Activated CD4-positive, alpha-beta T cell treated with anti-CD3 and anti-CD28 coated beads, Interleukin-2, amount 10 ng/mL, durations not matched to agents 7 days and 5 days (primary cell): ENCODE measurements at regions not wholly inside any gene's neighbourhood (a gene's known extent, or its start where the extent isn't known, plus 50 kb on each side); places are given as distances from the start of the nearest gene placed in this dataset.

Source experiments
- CTCF ChIA-PET: fragments of 350-600 bp; sonication (Branson Sonifier 250); formaldehyde crosslinking; loops from one replicate; lab custom pipeline; 2021; ENCODE audit warnings: antibody characterized with exemption; lab: Charles Lee
- POLR2A ChIA-PET: fragments of 350-600 bp; sonication (Branson Sonifier 250); formaldehyde crosslinking; loops from one replicate; lab custom pipeline; 2021; ENCODE audit warnings: antibody characterized with exemption; lab: Charles Lee
- DNase-seq: peaks from one replicate; pipeline ENCODE4 v3.0.0-alpha.2; 2020
- H3K27ac Mint-ChIP-seq: one replicate; pipeline ENCODE4 v1.8.0; 2021; ENCODE audit warnings: mild to moderate bottlenecking, moderate library complexity, mixed read lengths
- H3K27me3 Mint-ChIP-seq: one replicate; pipeline ENCODE4 v1.8.0; 2021; ENCODE audit warnings: mixed read lengths
- H3K36me3 Mint-ChIP-seq: one replicate; pipeline ENCODE4 v1.8.0; 2021; ENCODE audit warnings: low read depth, mixed read lengths
- H3K4me1 Mint-ChIP-seq: one replicate; pipeline ENCODE4 v1.8.0; 2021; ENCODE audit warnings: mixed read lengths
- H3K4me3 Mint-ChIP-seq: one replicate; pipeline ENCODE4 v1.8.0; 2021; ENCODE audit warnings: mild to moderate bottlenecking, moderate library complexity, mixed read lengths
- H3K9me3 Mint-ChIP-seq: one replicate; pipeline ENCODE4 v1.8.0; 2021; ENCODE audit warnings: mixed read lengths

DNA sequence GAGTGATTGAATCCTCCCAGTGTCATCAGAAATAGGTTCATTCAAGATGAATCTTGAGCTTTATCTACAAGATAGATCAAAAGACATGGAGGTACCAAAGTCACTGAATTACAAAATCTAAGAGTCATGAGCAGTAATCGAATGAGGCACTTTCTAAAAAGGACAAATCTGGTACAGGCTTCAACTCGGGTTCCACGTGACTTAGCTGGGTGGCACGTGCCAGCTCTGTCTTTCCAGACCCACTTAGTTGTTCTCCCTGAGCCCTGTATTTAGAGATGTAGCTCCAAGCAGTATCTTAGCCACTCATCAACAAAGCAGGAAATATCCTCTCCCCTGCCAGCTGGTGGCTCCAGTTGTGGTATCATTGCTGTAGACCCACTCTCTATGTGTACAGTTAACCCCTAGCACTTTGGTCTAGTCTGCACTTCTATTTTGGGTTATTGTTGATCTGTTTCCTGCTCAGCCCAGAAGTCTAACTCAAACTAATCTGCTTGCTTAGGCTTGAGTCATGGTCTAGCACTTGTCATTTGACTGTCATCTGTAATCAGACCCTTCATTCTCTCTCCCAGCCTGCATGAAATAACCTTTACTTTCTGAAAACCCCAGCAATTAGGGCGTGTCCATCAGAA lies 528.7 kb downstream of the ETS1 start:
- Mint-ChIP-seq H3K27me3 (no peaks in the 10 kb centered on the region), H3K4me1 (peaks cover 24% of the 10 kb centered on the region), H3K27ac (no peak overlapping the region), H3K4me3 (no peak overlapping the region), H3K36me3 (peaks cover 1% of the 10 kb centered on the region), H3K9me3 (peaks cover 4% of the 10 kb centered on the region)
- ChIA-PET POLR2A (no interaction called here), CTCF (interaction anchor here (1.0 to 1.3 kb wide), 2 partner anchors 9 to 13 kb away, joined by 3 read pairs; no protein-coding TSS in a partner anchor)
- DNase-seq = no peak

DNA sequence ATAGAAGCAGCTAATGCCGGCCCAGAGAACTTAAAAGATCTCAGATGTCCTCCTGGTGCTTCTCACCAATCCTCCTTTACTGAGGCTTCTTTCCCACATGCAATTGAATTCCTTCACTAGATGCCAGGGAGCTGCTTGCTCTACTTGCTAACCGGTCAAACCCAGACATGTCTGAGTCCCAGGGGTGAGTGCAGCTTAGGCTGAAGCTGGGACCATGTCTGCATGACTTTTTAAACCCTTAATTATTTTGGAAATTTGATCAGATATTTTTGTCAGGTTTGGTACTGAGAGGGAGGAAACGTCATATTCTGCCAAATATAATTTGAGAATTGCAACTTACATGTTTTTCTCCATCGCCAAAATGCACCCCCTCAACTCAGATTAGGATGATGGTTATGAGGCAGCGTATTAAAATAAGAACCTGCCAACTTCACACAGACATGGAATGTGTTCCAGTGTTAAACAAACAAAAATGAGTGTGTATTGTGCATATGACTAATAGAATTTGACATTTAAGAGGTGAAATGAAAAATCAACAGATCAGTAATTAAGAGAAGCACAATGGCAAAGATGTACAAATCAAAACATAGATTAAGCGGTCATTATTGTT lies 529.5 kb downstream of the ETS1 start:
- peaks cover 32% of the 10 kb centered on the region for H3K4me1 Mint-ChIP-seq
- POLR2A ChIA-PET = no interaction called here
- H3K4me3 Mint-ChIP-seq = no peak overlapping the region
- CTCF ChIA-PET = interaction anchor here (0.9 to 1.0 kb wide), 2 partner anchors 8 to 12 kb away, joined by 3 read pairs; no protein-coding TSS in a partner anchor
- DNase-seq = no peak
- no peaks in the 10 kb centered on the region for H3K9me3 Mint-ChIP-seq
- no peaks in the 10 kb centered on the region for H3K27me3 Mint-ChIP-seq
- H3K36me3 Mint-ChIP-seq = peaks cover under 1% of the 10 kb centered on the region
- H3K27ac Mint-ChIP-seq = no peak overlapping the region

DNA sequence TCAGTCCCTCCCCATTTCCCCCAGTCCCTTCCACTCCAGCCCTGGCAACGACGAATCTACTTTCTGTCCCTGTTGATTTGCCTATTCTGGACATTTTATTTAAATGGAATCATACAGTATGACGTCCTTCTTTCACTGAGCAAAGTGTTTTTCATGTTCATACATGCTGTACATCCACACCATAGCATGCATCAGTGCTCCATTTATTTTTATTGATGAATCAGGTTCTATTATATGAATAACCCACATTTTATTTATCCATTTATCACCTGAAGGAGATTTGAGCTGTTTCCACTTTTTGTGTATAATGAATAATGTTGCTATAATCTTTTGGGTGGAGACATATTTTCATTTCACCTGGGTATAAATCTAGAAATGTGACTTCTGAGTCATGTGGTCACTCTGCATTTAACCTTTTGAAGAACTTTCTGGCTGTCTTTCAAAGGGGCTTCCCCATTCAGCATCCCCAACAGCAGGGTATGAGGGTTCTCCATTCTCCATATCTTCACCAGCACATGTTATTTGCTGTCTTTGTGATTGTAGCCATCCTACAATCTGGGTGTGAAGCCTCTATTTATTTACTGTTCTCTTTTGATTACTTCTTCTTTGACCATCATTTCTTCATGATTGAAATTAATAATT lies 531.7 kb downstream of the ETS1 start:
- Mint-ChIP-seq H3K27me3 (no peaks in the 10 kb centered on the region), H3K27ac (peak overlapping the region; percentile 66), H3K4me3 (no peak overlapping the region), H3K36me3 (peaks cover 9% of the 10 kb centered on the region), H3K9me3 (peaks cover 4% of the 10 kb centered on the region), H3K4me1 (peaks cover 50% of the 10 kb centered on the region)
- DNase-seq = no peak
- POLR2A ChIA-PET = no interaction called here
- CTCF ChIA-PET = no interaction called here

DNA sequence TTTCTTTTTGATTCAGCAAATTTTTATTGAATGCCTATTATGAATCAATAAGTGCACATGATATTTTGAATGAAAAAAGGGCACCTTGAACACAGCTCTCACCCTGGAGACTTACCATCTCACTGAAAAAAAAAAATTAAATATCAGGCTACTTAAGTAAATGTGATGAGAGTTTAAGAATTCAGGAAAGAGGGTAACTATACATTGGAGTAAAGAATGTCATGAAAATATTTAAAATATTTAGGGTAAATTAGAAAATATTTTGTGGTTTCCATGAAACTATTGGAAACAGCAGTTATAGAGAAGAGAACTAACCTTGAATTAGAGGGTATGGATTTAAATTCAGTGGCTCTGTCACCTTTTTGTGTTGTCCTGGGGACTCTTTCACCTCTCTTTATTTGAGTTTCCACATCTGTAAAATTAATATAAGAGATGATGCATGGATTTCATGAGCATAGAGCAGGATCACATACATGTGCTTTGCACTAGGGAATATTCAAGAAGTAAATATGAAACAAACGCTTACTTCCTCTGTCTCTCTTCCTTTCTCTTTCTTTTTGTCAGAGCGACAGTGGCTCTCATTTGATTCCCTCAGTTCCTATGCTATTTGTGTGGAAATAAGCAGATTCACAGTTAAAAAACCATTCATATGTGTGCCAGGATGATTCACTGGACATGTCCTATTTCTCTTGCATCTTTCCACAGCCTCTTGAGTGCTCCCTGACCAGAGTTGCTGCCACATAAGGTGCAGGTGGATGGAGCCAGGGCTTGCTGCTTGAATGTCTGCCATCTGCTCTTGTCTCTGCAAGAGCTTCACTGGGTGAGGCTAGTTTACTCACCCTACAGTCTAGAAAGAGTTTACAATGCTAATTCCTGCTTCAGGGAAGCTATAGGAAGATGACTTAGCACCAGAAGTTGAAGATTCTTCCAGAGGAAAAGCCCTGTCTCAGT lies 533.1 kb downstream of the ETS1 start:
- Mint-ChIP-seq H3K4me1 (peaks cover 61% of the 10 kb centered on the region), H3K27ac (peak overlapping the region; percentile 96), H3K9me3 (peaks cover 5% of the 10 kb centered on the region), H3K4me3 (peak overlapping the region; percentile 70), H3K27me3 (no peaks in the 10 kb centered on the region), H3K36me3 (peaks cover 12% of the 10 kb centered on the region)
- ChIA-PET POLR2A (interaction anchor here (0.5 to 1.2 kb wide), 2 partner anchors 15 to 68 kb away, joined by 3 to 4 read pairs; no protein-coding TSS in a partner anchor), CTCF (interaction anchor here (0.7 to 2.3 kb wide), 5 partner anchors 11 to 103 kb away, joined by 3 to 6 read pairs (median 4); no protein-coding TSS in a partner anchor)
- no peak for DNase-seq

DNA sequence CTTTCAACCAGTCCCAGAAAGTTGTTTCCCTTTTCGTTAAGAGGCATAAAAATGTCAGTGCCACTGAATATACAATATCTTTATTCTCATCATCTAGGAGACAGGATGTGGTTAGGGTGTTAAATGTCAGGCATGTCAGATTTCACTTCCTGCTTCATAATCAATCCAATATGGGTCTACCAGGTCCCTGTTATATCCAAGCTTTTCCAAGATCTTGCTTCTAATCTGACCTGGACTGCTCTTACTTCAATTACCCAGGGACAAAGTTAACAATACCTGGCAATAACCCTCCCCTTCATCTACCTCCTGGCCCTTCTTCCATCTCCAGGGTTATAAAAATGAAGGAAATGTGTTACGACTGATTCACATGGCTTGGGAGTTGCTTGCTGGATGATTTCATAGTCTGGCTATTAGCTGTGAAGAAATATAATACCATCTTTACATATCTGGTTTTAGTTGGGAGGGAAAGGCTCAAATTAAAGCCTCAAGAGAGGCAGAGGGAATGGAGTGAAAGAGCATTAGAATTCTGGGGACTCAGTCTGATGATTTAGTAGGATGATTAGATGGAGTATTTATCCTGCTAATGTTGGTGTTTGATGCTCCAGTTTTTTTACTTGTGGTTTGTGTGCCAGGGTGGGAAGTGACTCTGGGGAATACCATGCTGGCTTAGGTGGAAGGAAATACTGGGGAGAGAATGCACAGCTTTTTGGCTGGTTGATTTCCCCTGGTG lies 534.3 kb downstream of the ETS1 start:
- peaks cover 5% of the 10 kb centered on the region for H3K9me3 Mint-ChIP-seq
- peak overlapping the region; percentile 96 for H3K27ac Mint-ChIP-seq
- peaks cover 18% of the 10 kb centered on the region for H3K36me3 Mint-ChIP-seq
- peak overlapping the region; percentile 39 for H3K4me3 Mint-ChIP-seq
- CTCF ChIA-PET = interaction anchor here (0.7 to 2.3 kb wide), 4 partner anchors 10 to 104 kb away, joined by 3 to 6 read pairs (median 4); no protein-coding TSS in a partner anchor
- POLR2A ChIA-PET = interaction anchor here (0.5 to 1.2 kb wide), 2 partner anchors 13 to 69 kb away, joined by 3 to 4 read pairs; no protein-coding TSS in a partner anchor
- peaks cover 64% of the 10 kb centered on the region for H3K4me1 Mint-ChIP-seq
- no peaks in the 10 kb centered on the region for H3K27me3 Mint-ChIP-seq
- no peak for DNase-seq

DNA sequence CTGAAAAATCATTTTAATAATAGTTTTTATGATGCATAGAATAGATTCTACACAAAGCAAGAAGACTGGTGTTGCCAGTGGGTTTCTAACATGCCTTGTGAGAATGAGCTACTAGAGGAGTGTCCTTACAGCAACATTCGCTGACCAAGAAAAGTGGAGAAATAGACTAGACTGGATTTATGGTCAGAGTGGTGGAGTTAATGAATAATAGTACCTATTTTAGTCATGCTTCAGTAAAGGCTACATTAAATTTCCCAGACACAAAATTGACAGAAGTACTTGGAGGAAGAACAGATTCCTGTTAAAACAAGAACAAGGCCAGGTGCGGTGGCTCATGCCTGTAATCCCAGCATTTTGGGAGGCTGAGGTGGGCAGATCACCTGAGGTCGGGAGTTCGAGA lies 539.2 kb downstream of the ETS1 start:
- Mint-ChIP-seq H3K4me1 (peaks cover 46% of the 10 kb centered on the region), H3K9me3 (peaks cover 12% of the 10 kb centered on the region), H3K27ac (no peak overlapping the region), H3K27me3 (no peaks in the 10 kb centered on the region), H3K4me3 (no peak overlapping the region), H3K36me3 (peaks cover 32% of the 10 kb centered on the region)
- DNase-seq = no peak
- POLR2A ChIA-PET = no interaction called here
- CTCF ChIA-PET = interaction anchor here (1.2 to 4.2 kb wide), 2 partner anchors 10 to 103 kb away, joined by 5 to 26 read pairs; no protein-coding TSS in a partner anchor

DNA sequence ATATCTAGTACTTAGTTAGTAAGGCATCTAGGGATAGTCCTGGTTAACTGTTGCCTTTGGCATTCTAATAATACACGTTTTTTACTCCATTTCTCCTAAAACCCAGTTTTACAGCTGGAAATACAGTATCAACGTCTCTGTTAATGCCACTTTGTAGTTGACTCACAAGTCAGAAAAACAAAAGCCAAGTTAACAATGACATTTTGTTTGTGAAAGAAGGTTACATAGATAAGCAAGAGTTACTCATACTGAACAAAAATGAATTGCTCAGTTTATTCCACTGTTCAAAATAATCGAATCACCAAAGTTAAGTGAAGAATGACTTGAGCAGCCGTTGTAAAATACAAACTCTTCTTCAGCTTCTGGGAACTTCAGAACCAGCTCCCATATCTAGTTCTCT lies 540.3 kb downstream of the ETS1 start:
- ChIA-PET CTCF (interaction anchor here (4.2 kb wide), 1 partner anchor 9 kb away, joined by 26 read pairs; no protein-coding TSS in a partner anchor), POLR2A (no interaction called here)

DNA sequence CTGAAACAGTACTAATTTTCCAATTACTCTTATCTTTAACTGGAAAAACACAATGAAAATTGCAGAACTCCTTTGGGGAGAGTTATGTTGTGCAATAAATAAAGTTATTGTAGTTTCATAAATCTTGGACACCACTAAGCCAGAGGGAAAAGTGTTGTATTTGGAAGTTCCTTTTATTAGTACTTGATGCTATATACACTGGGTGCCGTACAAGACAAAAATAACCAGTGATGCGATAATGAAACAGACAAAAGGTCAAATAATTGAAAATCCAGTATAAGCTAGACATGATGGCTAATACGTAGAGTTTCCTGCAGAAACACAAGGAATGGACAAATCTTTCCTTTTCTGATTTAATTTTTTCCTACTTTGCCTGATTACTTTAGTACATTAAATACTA lies 541.1 kb downstream of the ETS1 start:
- ChIA-PET CTCF (interaction anchor here (0.9 to 1.3 kb wide), 3 partner anchors 9 to 13 kb away, joined by 3 to 7 read pairs (median 3); no protein-coding TSS in a partner anchor), POLR2A (no interaction called here)
- H3K27me3 Mint-ChIP-seq = no peaks in the 10 kb centered on the region
- no peak overlapping the region for H3K4me3 Mint-ChIP-seq
- no peak for DNase-seq
- H3K36me3 Mint-ChIP-seq = peaks cover 28% of the 10 kb centered on the region
- H3K9me3 Mint-ChIP-seq = peaks cover 16% of the 10 kb centered on the region
- no peak overlapping the region for H3K27ac Mint-ChIP-seq
- H3K4me1 Mint-ChIP-seq = peaks cover 40% of the 10 kb centered on the region

More for the DNA sequence above, 540.3 kb downstream of the ETS1 start:
- H3K4me1 Mint-ChIP-seq = peaks cover 43% of the 10 kb centered on the region
- no peaks in the 10 kb centered on the region for H3K27me3 Mint-ChIP-seq
- peaks cover 14% of the 10 kb centered on the region for H3K9me3 Mint-ChIP-seq
- no peak overlapping the region for H3K27ac Mint-ChIP-seq
- H3K4me3 Mint-ChIP-seq = no peak overlapping the region
- no peak for DNase-seq
- peaks cover 29% of the 10 kb centered on the region for H3K36me3 Mint-ChIP-seq

DNA sequence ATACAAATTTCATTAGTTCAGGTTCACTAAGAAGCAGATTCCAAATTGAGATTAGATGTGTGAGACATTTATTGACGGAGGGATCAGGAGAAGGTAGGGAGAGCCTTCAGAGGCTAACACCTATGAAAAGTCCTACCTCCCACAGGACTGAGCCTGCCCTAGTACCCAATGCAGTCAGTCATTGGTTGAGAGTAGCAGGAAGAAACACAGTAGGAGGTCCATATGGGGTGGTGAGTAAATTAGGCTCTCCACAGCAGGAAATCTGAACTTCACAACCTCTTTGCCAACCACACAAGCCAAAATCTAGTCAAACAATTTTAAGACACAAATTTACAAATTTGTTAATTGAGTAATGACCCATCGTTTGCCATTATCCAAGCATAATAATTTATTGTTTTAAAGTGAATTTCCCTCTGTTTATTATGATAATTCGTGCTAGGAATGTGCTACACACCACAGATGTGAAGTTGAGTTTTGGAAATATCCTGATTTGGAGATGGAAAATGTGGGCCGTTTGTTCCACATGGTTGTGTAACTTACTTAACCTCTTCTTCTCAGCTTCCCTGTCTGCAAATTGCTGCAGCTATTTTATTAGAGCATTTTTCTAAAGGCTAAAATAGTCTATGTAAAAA lies 542.1 kb downstream of the ETS1 start:
- no peak overlapping the region for H3K27ac Mint-ChIP-seq
- peaks cover 40% of the 10 kb centered on the region for H3K4me1 Mint-ChIP-seq
- CTCF ChIA-PET = interaction anchor here (0.6 to 1.3 kb wide), 3 partner anchors 8 to 253 kb away, joined by 3 to 7 read pairs (median 5); no protein-coding TSS in a partner anchor
- no peak overlapping the region for H3K4me3 Mint-ChIP-seq
- DNase-seq = no peak
- POLR2A ChIA-PET = no interaction called here
- H3K9me3 Mint-ChIP-seq = peaks cover 13% of the 10 kb centered on the region
- H3K36me3 Mint-ChIP-seq = peaks cover 21% of the 10 kb centered on the region
- H3K27me3 Mint-ChIP-seq = no peaks in the 10 kb centered on the region

DNA sequence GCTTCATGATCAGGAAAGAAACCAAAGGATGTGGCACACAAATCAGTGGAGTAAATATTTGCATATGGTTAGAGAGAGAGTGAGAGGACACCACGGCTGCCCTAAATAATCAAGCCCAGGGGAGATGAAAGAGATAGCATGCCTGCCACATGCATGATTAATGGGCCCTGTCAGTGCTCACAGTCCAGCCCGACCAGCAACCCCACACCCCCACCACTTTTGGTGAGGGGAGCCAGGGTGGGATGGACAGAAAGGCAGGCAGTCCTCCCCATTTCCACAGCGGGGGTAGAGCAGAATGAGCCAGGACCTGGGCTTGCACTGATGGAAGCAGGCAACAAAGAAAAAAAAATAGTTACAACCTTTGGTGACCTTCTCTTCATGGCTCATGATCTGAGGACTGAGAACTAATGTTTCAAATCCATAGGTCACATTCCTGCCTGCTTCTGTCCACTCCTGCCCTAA lies 545.0 kb downstream of the ETS1 start:
- POLR2A ChIA-PET = no interaction called here
- no peak for DNase-seq
- CTCF ChIA-PET = interaction anchor here (1.4 kb wide), 1 partner anchor 10 kb away, joined by 6 read pairs; no protein-coding TSS in a partner anchor
- Mint-ChIP-seq H3K4me3 (no peak overlapping the region), H3K36me3 (peaks cover 20% of the 10 kb centered on the region), H3K27me3 (no peaks in the 10 kb centered on the region), H3K4me1 (peaks cover 50% of the 10 kb centered on the region), H3K27ac (no peak overlapping the region), H3K9me3 (peaks cover 13% of the 10 kb centered on the region)

DNA sequence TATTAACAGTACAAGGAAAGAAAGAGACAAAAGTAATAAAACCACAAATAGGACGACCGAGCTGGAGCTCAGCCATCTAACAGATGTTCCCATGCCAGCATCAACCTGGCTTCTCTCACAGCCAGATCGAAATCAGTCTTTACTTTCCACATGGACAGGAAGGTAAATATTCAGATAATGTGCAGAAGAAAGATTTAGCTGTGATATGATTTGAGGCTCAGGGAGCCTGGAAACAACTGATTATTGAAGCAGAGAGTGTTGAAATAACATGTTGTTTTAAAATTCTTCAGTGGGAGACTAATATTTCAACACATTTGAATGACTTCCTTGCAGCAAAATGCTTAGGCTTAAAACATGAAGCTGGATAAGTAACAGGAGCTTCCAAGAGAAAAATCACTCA lies 546.8 kb downstream of the ETS1 start:
- H3K4me3 Mint-ChIP-seq = no peak overlapping the region
- no peaks in the 10 kb centered on the region for H3K27me3 Mint-ChIP-seq
- peaks cover 13% of the 10 kb centered on the region for H3K9me3 Mint-ChIP-seq
- ChIA-PET POLR2A (no interaction called here), CTCF (interaction anchor here (1.2 kb wide), 1 partner anchor 98 kb away, joined by 5 read pairs; no protein-coding TSS in a partner anchor)
- peaks cover 50% of the 10 kb centered on the region for H3K4me1 Mint-ChIP-seq
- H3K36me3 Mint-ChIP-seq = peaks cover 20% of the 10 kb centered on the region
- DNase-seq = no peak
- H3K27ac Mint-ChIP-seq = peak overlapping the region; percentile 52
